Calu3 (cell line): ENCODE measurements at regions not wholly inside any gene's neighbourhood (a gene's known extent, or its start where the extent isn't known, plus 50 kb on each side); places are given as distances from the start of the nearest gene placed in this dataset.
A peak's percentile ranks its signal among the peaks of the same experiment; 100 is the strongest.

ENCODE experiments used
- BruUV-seq: library from RNA; stranded (reverse); fragments of 400-500 nt; replicated peaks from 2 replicates; lab custom pipeline; 2021; lab: Mats Ljungman, UMichigan
- CTCF ChIA-PET: fragments of 300-600 bp; sonication (Branson Sonifier 250); formaldehyde crosslinking; loops from one replicate; lab custom pipeline; 2022; ENCODE audit warnings: antibody characterized with exemption; lab: Charles Lee
- DNase-seq: peaks from one replicate; pipeline ENCODE4 v3.0.0; 2022
- H3K27ac Mint-ChIP-seq: one replicate; pipeline ENCODE4 v1.8.0; 2022; ENCODE audit warnings: mixed read lengths; ENCODE audit not compliant: unreplicated experiment
- H3K27me3 Mint-ChIP-seq: one replicate; pipeline ENCODE4 v1.8.0; 2022; ENCODE audit warnings: mixed read lengths; ENCODE audit not compliant: unreplicated experiment
- H3K36me3 Mint-ChIP-seq: one replicate; pipeline ENCODE4 v1.8.0; 2022; ENCODE audit warnings: mild to moderate bottlenecking, moderate library complexity, mixed read lengths; ENCODE audit not compliant: insufficient read depth, unreplicated experiment
- H3K4me1 Mint-ChIP-seq: one replicate; pipeline ENCODE4 v1.8.0; 2022; ENCODE audit warnings: mild to moderate bottlenecking, low read depth, mixed read lengths; ENCODE audit not compliant: unreplicated experiment
- H3K4me3 Mint-ChIP-seq: one replicate; pipeline ENCODE4 v1.8.0; 2022; ENCODE audit warnings: mild to moderate bottlenecking, low read depth, moderate library complexity, mixed read lengths; ENCODE audit not compliant: unreplicated experiment
- H3K9me3 Mint-ChIP-seq: one replicate; pipeline ENCODE4 v1.8.0; 2022; ENCODE audit warnings: low read depth, mixed read lengths; ENCODE audit not compliant: unreplicated experiment
- CTCF ChIP-seq: fragments of 200-600 bp; IDR thresholded peaks from one replicate; pipeline ENCODE4 v1.8.0; 2022; ENCODE audit warnings: antibody characterized with exemption; ENCODE audit not compliant: unreplicated experiment
- intact Hi-C: fragments of 100-400 bp; cut with micrococcal nuclease; formaldehyde crosslinking; loops from one replicate; pipeline ENCODE4 v1.10.0; 2022; ENCODE audit not compliant: unreplicated experiment

DNA sequence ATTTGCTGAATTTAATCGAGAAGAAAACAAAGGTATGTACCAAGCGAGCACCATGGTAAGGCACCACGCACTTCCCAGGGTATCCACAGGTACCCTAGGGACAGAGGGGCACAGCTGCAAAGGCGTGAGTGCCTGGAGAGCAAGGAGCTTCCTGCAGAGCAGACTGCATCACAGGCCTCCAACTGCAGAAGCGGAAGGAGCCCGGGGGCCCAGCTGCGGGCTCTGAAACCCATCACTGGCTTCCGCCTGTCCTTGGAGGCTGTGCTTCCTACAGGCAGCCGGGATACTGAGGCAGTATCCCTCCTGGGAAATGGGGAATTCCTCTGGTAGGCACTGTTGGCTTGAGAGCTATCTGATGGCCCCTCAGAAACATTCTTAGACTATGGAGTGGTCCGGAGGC is 217.4 kb upstream of the GMDS start:
- Mint-ChIP-seq H3K4me1 (no peaks in the 10 kb centered on the region), H3K27ac (no peak overlapping the region), H3K36me3 (no peaks in the 10 kb centered on the region), H3K27me3 (no peaks in the 10 kb centered on the region), H3K4me3 (no peak overlapping the region), H3K9me3 (no peaks in the 10 kb centered on the region)
- intact Hi-C loops: no loop called here
- CTCF ChIA-PET: no interaction called here
- no peak for DNase-seq
- no TSS peak for BruUV-seq
- TF ChIP-seq CTCF: no peak

DNA sequence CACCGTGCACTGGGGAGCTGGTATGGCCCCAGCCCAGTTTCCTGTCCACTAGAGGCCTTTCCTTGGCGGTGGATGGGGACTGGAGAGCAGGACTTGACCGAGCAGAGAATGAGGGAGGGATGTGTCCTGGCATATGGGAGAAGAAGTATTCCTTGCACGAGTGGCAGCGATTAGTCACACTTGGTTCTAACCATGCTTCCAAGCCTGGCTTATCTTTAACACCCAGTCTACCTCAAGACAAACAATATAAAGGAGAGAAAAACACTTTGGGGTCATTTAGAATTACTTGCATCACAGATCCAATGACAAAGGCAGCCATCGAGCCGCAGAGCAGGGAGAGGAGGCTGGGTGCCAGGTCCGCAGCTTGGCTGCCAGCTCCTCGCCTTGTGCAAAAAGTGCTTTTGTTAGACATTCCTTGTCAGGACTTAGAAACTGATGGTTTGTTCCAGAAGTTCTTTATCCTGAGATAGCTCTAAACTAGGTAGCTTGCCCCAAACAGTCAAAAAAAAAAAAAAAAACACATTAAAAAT is 214.9 kb upstream of the GMDS start:
- H3K27ac Mint-ChIP-seq: no peak overlapping the region
- H3K4me1 Mint-ChIP-seq: no peaks in the 10 kb centered on the region
- TF ChIP-seq CTCF: no peak
- no peaks in the 10 kb centered on the region for H3K36me3 Mint-ChIP-seq
- no peaks in the 10 kb centered on the region for H3K27me3 Mint-ChIP-seq
- CTCF ChIA-PET: no interaction called here
- no TSS peak for BruUV-seq
- intact Hi-C loops: no loop called here
- H3K9me3 Mint-ChIP-seq: no peaks in the 10 kb centered on the region
- no peak overlapping the region for H3K4me3 Mint-ChIP-seq
- DNase-seq: no peak

DNA sequence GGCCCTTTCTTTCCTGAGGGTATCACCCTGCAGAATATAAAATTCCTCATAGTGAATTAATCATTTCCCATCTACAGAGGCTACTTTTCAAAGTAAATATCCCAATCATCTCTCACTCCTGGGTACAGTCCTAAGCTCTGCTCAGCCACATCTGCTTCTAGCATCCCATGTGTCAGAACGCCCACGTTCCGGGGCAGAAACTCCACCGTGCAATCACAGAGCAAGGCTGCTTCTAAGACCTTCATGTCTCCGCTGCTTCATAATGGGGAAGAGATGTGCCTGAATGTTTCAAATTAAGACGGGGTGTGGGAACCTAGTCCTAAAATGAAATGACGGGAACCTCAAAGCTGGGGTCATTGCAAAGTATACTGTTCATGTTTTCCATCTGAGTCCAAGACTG is 208.8 kb upstream of the GMDS start:
- BruUV-seq: no TSS peak
- TF ChIP-seq CTCF: no peak
- CTCF ChIA-PET: no interaction called here

GRCh38 chr6:2450546-2450945 is 205.1 kb upstream of the GMDS start:
- intact Hi-C loops: loop anchor here (10.0 kb wide), 1 partner anchor 184 kb away; no protein-coding TSS in a partner anchor
- DNase-seq: peak; percentile 52
- no TSS peak for BruUV-seq
- CTCF ChIA-PET: interaction anchor here (0.7 kb wide), 1 partner anchor 750 kb away, joined by 3 read pairs; no protein-coding TSS in a partner anchor
- Mint-ChIP-seq H3K27ac (no peak overlapping the region), H3K27me3 (no peaks in the 10 kb centered on the region), H3K36me3 (peaks cover 6% of the 10 kb centered on the region), H3K4me3 (no peak overlapping the region), H3K4me1 (peaks cover 14% of the 10 kb centered on the region), H3K9me3 (no peaks in the 10 kb centered on the region)
- TF ChIP-seq CTCF: no peak

More for the DNA sequence above, 208.8 kb upstream of the GMDS start:
- intact Hi-C loops: loop anchor here (10.0 kb wide), 1 partner anchor 181 kb away; no protein-coding TSS in a partner anchor
- no peaks in the 10 kb centered on the region for H3K27me3 Mint-ChIP-seq
- H3K4me3 Mint-ChIP-seq: no peak overlapping the region
- no peaks in the 10 kb centered on the region for H3K9me3 Mint-ChIP-seq
- no peak overlapping the region for H3K27ac Mint-ChIP-seq
- DNase-seq: no peak
- H3K4me1 Mint-ChIP-seq: peaks cover 5% of the 10 kb centered on the region
- no peaks in the 10 kb centered on the region for H3K36me3 Mint-ChIP-seq
